GM21619 (cell line): ENCODE measurements at regions not wholly inside any gene's neighbourhood (a gene's known extent, or its start where the extent isn't known, plus 50 kb on each side); places are given as distances from the start of the nearest gene placed in this dataset.
A peak's percentile ranks its signal among the peaks of the same experiment; 100 is the strongest.
"Not testable (repeated sequence)": the region's sequence is repeated elsewhere in the genome, so short reads cannot be mapped to it uniquely, and the experiment has no call there.

Experiments used
- ATAC-seq: cut with Tn5 transposase; IDR thresholded peaks from one replicate; pipeline ENCODE4 v1.9.1; 2021; ENCODE audit not compliant: unreplicated experiment

- ATAC-seq: not testable (repeated sequence)
Measured at GRCh38 chr16:21514474-21514840, 84.9 kb upstream of the METTL9 start.

GRCh38 chr16:21516705-21517040, 82.7 kb upstream of the METTL9 start:
- ATAC-seq: not testable (repeated sequence)

GRCh38 chr16:21517263-21517662, 82.1 kb upstream of the METTL9 start:
- ATAC-seq: not testable (repeated sequence)

GRCh38 chr16:21519361-21520133, 79.8 kb upstream of the METTL9 start:
- peak; percentile 14 for ATAC-seq

GRCh38 chr16:21520134-21521047, 79.0 kb upstream of the METTL9 start:
- peak; percentile 44 for ATAC-seq

GRCh38 chr16:21521048-21521389, 78.4 kb upstream of the METTL9 start:
- ATAC-seq: not testable (repeated sequence)

- not testable (repeated sequence) for ATAC-seq
Measured at GRCh38 chr16:21521390-21522143, 77.8 kb upstream of the METTL9 start.

GRCh38 chr16:21522846-21523245, 76.5 kb upstream of the METTL9 start:
- not testable (repeated sequence) for ATAC-seq

GRCh38 chr16:21523411-21524067, 75.8 kb upstream of the METTL9 start:
- no peak for ATAC-seq

- no peak for ATAC-seq
Measured at GRCh38 chr16:21524068-21524751, 75.2 kb upstream of the METTL9 start.

- not testable (repeated sequence) for ATAC-seq
Measured at GRCh38 chr16:21524752-21525028, 74.7 kb upstream of the METTL9 start.

- not testable (repeated sequence) for ATAC-seq
Measured at GRCh38 chr16:21525029-21525895, 74.1 kb upstream of the METTL9 start.

GRCh38 chr16:21525956-21526922, 73.1 kb upstream of the METTL9 start:
- not testable (repeated sequence) for ATAC-seq

GRCh38 chr16:21526923-21527807, 72.2 kb upstream of the METTL9 start:
- ATAC-seq: no peak

GRCh38 chr16:21529060-21529658, 70.2 kb upstream of the METTL9 start:
- not testable (repeated sequence) for ATAC-seq

- not testable (repeated sequence) for ATAC-seq
Measured at GRCh38 chr16:21530729-21531383, 68.5 kb upstream of the METTL9 start.
